H1 (cell line): ENCODE measurements at regions not wholly inside any gene's neighbourhood (a gene's known extent, or its start where the extent isn't known, plus 50 kb on each side); places are given as distances from the start of the nearest gene placed in this dataset.

Experiments
- CTCF ChIA-PET: fragments of 300-600 bp; sonication (Branson Sonifier 250); formaldehyde crosslinking; loops from one replicate; lab custom pipeline; 2021; ENCODE audit not compliant: partially characterized antibody; lab: Charles Lee
- POLR2A ChIA-PET: fragments of 300-600 bp; sonication (Branson Sonifier 250); formaldehyde crosslinking; loops from one replicate; lab custom pipeline; 2021; ENCODE audit warnings: inconsistent platforms; ENCODE audit not compliant: partially characterized antibody; lab: Charles Lee
- DNase-seq, 2 experiments: peaks; one replicate each; pipeline versions ENCODE4 v3.0.0 to v3.0.0-alpha.2; 2010 to 2022; ENCODE audit warnings: low spot score in 2 of 2, low read depth in 1 of 2, mixed read lengths in 1 of 2
- FAIRE-seq: peaks from 2 replicates; lab custom pipeline; 2011; peaks lifted over from hg19 to GRCh38; lab: Jason Lieb, UNC
- H2AFZ ChIP-seq: 2 replicates; pipeline ENCODE4 v1.8.1; 2012; ENCODE audit warnings: low read length, inconsistent platforms
- H2AK5ac ChIP-seq: 2 replicates; pipeline ENCODE4 v1.6.1; 2013; ENCODE audit warnings: low read depth, low read length
- H2BK120ac ChIP-seq: replicated peaks from 2 replicates; pipeline ENCODE3; 2013; ENCODE audit warnings: low read depth, low read length, inconsistent platforms
- H2BK12ac ChIP-seq: 2 replicates; pipeline ENCODE4 v1.6.1; 2013; ENCODE audit warnings: low read depth, low read length
- H2BK15ac ChIP-seq: 2 replicates; pipeline ENCODE4 v1.6.1; 2013; ENCODE audit warnings: low read length
- H2BK20ac ChIP-seq: 2 replicates; pipeline ENCODE4 v1.6.1; 2013; ENCODE audit warnings: low read length
- H2BK5ac ChIP-seq: 2 replicates; pipeline ENCODE4 v1.6.1; 2013; ENCODE audit warnings: low read depth, low read length
- H3K14ac ChIP-seq: 2 replicates; pipeline ENCODE4 v1.6.1; 2013; ENCODE audit warnings: inconsistent platforms; ENCODE audit not compliant: insufficient read length
- H3K18ac ChIP-seq: 2 replicates; pipeline ENCODE4 v1.6.1; 2013; ENCODE audit warnings: low read length; ENCODE audit errors: extremely low read depth
- H3K23ac ChIP-seq: 2 replicates; pipeline ENCODE4 v1.6.1; 2013; ENCODE audit warnings: inconsistent platforms; ENCODE audit not compliant: insufficient read length
- H3K23me2 ChIP-seq: 2 replicates; pipeline ENCODE4 v1.6.1; 2013; ENCODE audit warnings: low read depth, low read length
- H3K27ac ChIP-seq: 2 replicates; pipeline ENCODE4 v1.6.1; 2011; ENCODE audit warnings: low read depth, low read length, inconsistent platforms
- H3K27me3 ChIP-seq, 4 experiments: replicated peaks in 1 of 4; 1 replicate in 1 of 4; 2 replicates in 3 of 4; pipeline versions ENCODE4 v1.6.1 to v1.8.1; 2011 to 2013; ENCODE audit warnings: low read length in 3 of 4, mild to moderate bottlenecking in 3 of 4, inconsistent platforms in 2 of 4, mixed read lengths in 2 of 4, moderate library complexity in 1 of 4; ENCODE audit not compliant: control insufficient read depth in 3 of 4, insufficient read depth in 3 of 4; ENCODE audit errors: extremely low read depth in 1 of 4
- H3K36me3 ChIP-seq, 4 experiments: 2 replicates each; pipeline versions ENCODE4 v1.6.1 to v1.8.1; 2011 to 2013; ENCODE audit warnings: mild to moderate bottlenecking in 4 of 4, low read length in 3 of 4, moderate library complexity in 2 of 4, control low read depth in 1 of 4, inconsistent platforms in 1 of 4; ENCODE audit not compliant: insufficient read depth in 4 of 4, control insufficient read depth in 2 of 4
- H3K4ac ChIP-seq: replicated peaks from 2 replicates; pipeline ENCODE3; 2013; ENCODE audit warnings: low read length, low read depth, mixed read lengths, inconsistent platforms; ENCODE audit not compliant: insufficient read length
- H3K4me1 ChIP-seq, 4 experiments: replicated peaks in 1 of 4; 1 replicate in 1 of 4; 2 replicates in 3 of 4; pipeline versions ENCODE4 v1.6.1 to v1.8.1; 2011 to 2013; ENCODE audit warnings: low read length in 3 of 4, inconsistent platforms in 2 of 4, mixed read lengths in 1 of 4; ENCODE audit not compliant: insufficient read depth in 4 of 4, control insufficient read depth in 3 of 4
- H3K4me2 ChIP-seq, 2 experiments: 2 replicates each; pipeline versions ENCODE4 v1.6.1 to v1.8.1; 2011 to 2013; ENCODE audit warnings: low read depth in 2 of 2, low read length in 2 of 2, control low read depth in 1 of 2, inconsistent platforms in 1 of 2, mild to moderate bottlenecking in 1 of 2; ENCODE audit not compliant: insufficient read depth in 1 of 2
- H3K4me3 ChIP-seq, 4 experiments: fragments of 200-600, 300-600 bp in 1 of 4; sonication (generic), shearing (Covaris generic), sonication (Bioruptor Twin) in 1 of 4; 2 replicates each; pipeline versions ENCODE4 v1.5.1 to v1.8.1; 2011 to 2016; ENCODE audit warnings: low read length in 4 of 4, low read depth in 3 of 4, control low read depth in 2 of 4, inconsistent platforms in 2 of 4, mild to moderate bottlenecking in 2 of 4, mixed read lengths in 1 of 4, moderate library complexity in 1 of 4; ENCODE audit not compliant: insufficient read depth in 2 of 4; ENCODE audit errors: extremely low read depth in 1 of 4
- H3K56ac ChIP-seq: replicated peaks from 2 replicates; pipeline ENCODE3; 2013; ENCODE audit warnings: low read depth, mild to moderate bottlenecking, mixed read lengths, low read length, inconsistent platforms; ENCODE audit not compliant: insufficient read length
- H3K79me1 ChIP-seq: 2 replicates; pipeline ENCODE4 v1.6.1; 2013; ENCODE audit warnings: low read depth, low read length, control low read depth
- H3K79me2 ChIP-seq, 2 experiments: 2 replicates each; pipeline versions ENCODE4 v1.6.1 to v1.8.1; 2012 to 2013; ENCODE audit warnings: low read length in 2 of 2, mild to moderate bottlenecking in 2 of 2, inconsistent platforms in 1 of 2; ENCODE audit not compliant: insufficient read depth in 2 of 2, control insufficient read depth in 1 of 2
- H3K9ac ChIP-seq, 4 experiments: replicated peaks in 1 of 4; 1 replicate in 1 of 4; 2 replicates in 3 of 4; pipeline versions ENCODE4 v1.6.1 to v1.8.1; 2011 to 2013; ENCODE audit warnings: low read depth in 3 of 4, low read length in 3 of 4, control low read depth in 2 of 4, mild to moderate bottlenecking in 2 of 4, moderate library complexity in 2 of 4, inconsistent platforms in 1 of 4; ENCODE audit errors: extremely low read depth in 1 of 4
- H3K9me3 ChIP-seq, 2 experiments: 2 replicates each; pipeline versions ENCODE4 v1.6.1 to v1.8.1; 2012 to 2013; ENCODE audit warnings: mild to moderate bottlenecking in 2 of 2, moderate library complexity in 2 of 2, control low read depth in 1 of 2, inconsistent platforms in 1 of 2, low read depth in 1 of 2, low read length in 1 of 2, mixed read lengths in 1 of 2; ENCODE audit not compliant: insufficient read depth in 2 of 2
- H4K20me1 ChIP-seq, 2 experiments: replicated peaks in 1 of 2; 2 replicates each; pipeline versions ENCODE3 to v1.8.1; 2011 to 2013; ENCODE audit warnings: inconsistent platforms in 2 of 2, low read length in 2 of 2, mild to moderate bottlenecking in 1 of 2; ENCODE audit not compliant: insufficient read depth in 2 of 2, control insufficient read depth in 1 of 2
- H4K5ac ChIP-seq: 2 replicates; pipeline ENCODE4 v1.6.1; 2013; ENCODE audit warnings: low read length, low read depth, mixed read lengths, inconsistent platforms; ENCODE audit not compliant: insufficient read length
- H4K8ac ChIP-seq: 2 replicates; pipeline ENCODE4 v1.8.0; 2013; ENCODE audit warnings: mild to moderate bottlenecking, moderate library complexity, low read length, inconsistent platforms; ENCODE audit not compliant: insufficient read depth; ENCODE audit errors: extremely low read depth
- H4K91ac ChIP-seq: replicated peaks from 2 replicates; pipeline ENCODE3; 2013; ENCODE audit warnings: low read length, mixed read lengths, inconsistent platforms; ENCODE audit not compliant: insufficient read length
- CHD1 ChIP-seq: IDR thresholded peaks from 2 replicates; pipeline ENCODE4 v1.6.1; 2012; ENCODE audit warnings: low read depth, low read length, improper control_type of control experiment
- EP300 ChIP-seq, 2 experiments: IDR thresholded peaks; 1 replicate in 1 of 2; 2 replicates in 1 of 2; pipeline ENCODE4 v1.6.1; 2011 to 2012; ENCODE audit warnings: low read depth in 2 of 2, low read length in 2 of 2, mild to moderate bottlenecking in 2 of 2, borderline replicate concordance in 1 of 2, inconsistent platforms in 1 of 2, moderate library complexity in 1 of 2
- FOSL1 ChIP-seq: IDR thresholded peaks from 2 replicates; pipeline ENCODE4 v1.6.1; 2011; ENCODE audit warnings: mild to moderate bottlenecking, low read depth, low read length, moderate library complexity; ENCODE audit not compliant: insufficient read depth
- GTF2F1 ChIP-seq: IDR thresholded peaks from 2 replicates; pipeline ENCODE4 v1.6.1; 2012; ENCODE audit warnings: low read depth, low read length, improper control_type of control experiment, borderline replicate concordance
- KDM4A ChIP-seq: IDR thresholded peaks from one replicate; pipeline ENCODE4 v1.7.1; 2012; ENCODE audit warnings: low read depth, mild to moderate bottlenecking, moderate library complexity, low read length, inconsistent platforms; ENCODE audit not compliant: severe bottlenecking
- POLR2AphosphoS5 ChIP-seq: IDR thresholded peaks from 2 replicates; pipeline ENCODE4 v1.6.1; 2011; ENCODE audit warnings: low read depth, low read length
- RBBP5 ChIP-seq: IDR thresholded peaks from 2 replicates; pipeline ENCODE4 v1.7.1; 2012; ENCODE audit warnings: low read depth, mild to moderate bottlenecking, inconsistent platforms, low read length, moderate library complexity, borderline replicate concordance
- SIN3A ChIP-seq, 2 experiments: IDR thresholded peaks in 1 of 2; conservative IDR thresholded peaks in 1 of 2; 2 replicates each; pipeline ENCODE4 v1.6.1; 2011 to 2012; ENCODE audit warnings: low read length in 2 of 2, improper control_type of control experiment in 1 of 2, low read depth in 1 of 2, mild to moderate bottlenecking in 1 of 2
- SIRT6 ChIP-seq: IDR thresholded peaks from one replicate; pipeline ENCODE4 v1.7.1; 2012; ENCODE audit warnings: low read length, inconsistent platforms
- SP1 ChIP-seq: IDR thresholded peaks from 2 replicates; pipeline ENCODE4 v1.6.1; 2011; ENCODE audit warnings: low read depth, low read length
- TAF7 ChIP-seq: optimal IDR thresholded peaks from 2 replicates; pipeline ENCODE3; 2011; ENCODE audit warnings: low read depth, mild to moderate bottlenecking, inconsistent platforms, low read length, moderate library complexity, borderline replicate concordance
- YY1 ChIP-seq: IDR thresholded peaks from 2 replicates; pipeline ENCODE4 v1.6.1; 2011; ENCODE audit warnings: low read depth, mild to moderate bottlenecking, low read length
- WGBS, 2 experiments: shearing (Covaris generic) in 1 of 2; methylation state at CpG; one replicate each; pipeline versions ENCODE4 v1.1.6 to v1.1.7; 2013 to 2015; ENCODE audit warnings: low lambda C conversion rate in 2 of 2, mixed read lengths in 2 of 2, inconsistent platforms in 1 of 2, low coverage in 1 of 2, missing lambda C conversion rate in 1 of 2; ENCODE audit not compliant: insufficient replicate concordance in 2 of 2, insufficient coverage in 1 of 2, insufficient read length in 1 of 2; ENCODE audit errors: extremely low coverage in 1 of 2, missing lambda C conversion rate in 1 of 2; 5-methylcytosine and 5-hydroxymethylcytosine counted together

- no peak for FAIRE-seq
- H2BK5ac ChIP-seq: no peak overlapping the region
Observed at GRCh38 chr18:1150344-1150743, 245.7 kb downstream of the ADCYAP1 start.

More at GRCh38 chr18:1150344-1150743, 245.7 kb downstream of the ADCYAP1 start:
- WGBS, 2 experiments: 91% methylated on average over 2 of the region's 2 CpGs; no CpG with 5 or more reads in 1 of the 2 experiments
- H2BK120ac ChIP-seq: no peak overlapping the region
- no peak overlapping the region for H3K9ac ChIP-seq
- H3K4ac ChIP-seq: no peak overlapping the region
- H3K4me1 ChIP-seq: peaks cover 0 to 2% (median 0%) of the 10 kb centered on the region in 4 experiments; a peak in 1 of 7 replicates
- no peaks in the 10 kb centered on the region for H3K23me2 ChIP-seq
- no peaks in the 10 kb centered on the region for H3K79me2 ChIP-seq
- no peaks in the 10 kb centered on the region for H3K27me3 ChIP-seq
- H3K56ac ChIP-seq: no peak overlapping the region
- no peak overlapping the region for H3K14ac ChIP-seq
- H2BK20ac ChIP-seq: no peak overlapping the region
- no peaks in the 10 kb centered on the region for H3K79me1 ChIP-seq
- no peak overlapping the region for H3K4me3 ChIP-seq
- no peak overlapping the region for H3K18ac ChIP-seq
- no peak overlapping the region for H2AFZ ChIP-seq
- H3K23ac ChIP-seq: no peak overlapping the region
- no peak overlapping the region for H2BK15ac ChIP-seq
- no peak overlapping the region for H3K27ac ChIP-seq
- DNase-seq: no peak
- H3K36me3 ChIP-seq: no peaks in the 10 kb centered on the region
- H2AK5ac ChIP-seq: no peak overlapping the region
- H4K8ac ChIP-seq: no peak overlapping the region
- no peak overlapping the region for H2BK12ac ChIP-seq
- H4K20me1 ChIP-seq: no peaks in the 10 kb centered on the region
- POLR2A ChIA-PET: no interaction called here
- no peak overlapping the region for H4K5ac ChIP-seq
- H3K4me2 ChIP-seq: no peak overlapping the region
- H4K91ac ChIP-seq: no peak overlapping the region
- TF ChIP-seq YY1 (no peak), RBBP5 (no peak), KDM4A (no peak), CHD1 (no peak), EP300 (IDR thresholded peaks at IDR 0.05; ENCODE audit: borderline replicate concordance in 1 of 2, low read depth in 2 of 2, low read length in 2 of 2) (no peak), POLR2AphosphoS5 (no peak), SIN3A (conservative IDR thresholded peaks at IDR 0.05 in 1 of 2, IDR thresholded peaks at IDR 0.05 in 1 of 2; ENCODE audit: low read depth in 1 of 2, low read length in 2 of 2) (no peak), SIRT6 (no peak), TAF7 (no peak), SP1 (no peak), GTF2F1 (no peak), FOSL1 (no peak)
- no peaks in the 10 kb centered on the region for H3K9me3 ChIP-seq
- CTCF ChIA-PET: interaction anchor here (0.6 kb wide), 1 partner anchor 366 kb away, joined by 3 read pairs; no protein-coding TSS in a partner anchor
